ENCODE measurements at regions not wholly inside any gene's neighbourhood (a gene's known extent, or its start where the extent isn't known, plus 50 kb on each side); places are given as distances from the start of the nearest gene placed in this dataset.

DNA sequence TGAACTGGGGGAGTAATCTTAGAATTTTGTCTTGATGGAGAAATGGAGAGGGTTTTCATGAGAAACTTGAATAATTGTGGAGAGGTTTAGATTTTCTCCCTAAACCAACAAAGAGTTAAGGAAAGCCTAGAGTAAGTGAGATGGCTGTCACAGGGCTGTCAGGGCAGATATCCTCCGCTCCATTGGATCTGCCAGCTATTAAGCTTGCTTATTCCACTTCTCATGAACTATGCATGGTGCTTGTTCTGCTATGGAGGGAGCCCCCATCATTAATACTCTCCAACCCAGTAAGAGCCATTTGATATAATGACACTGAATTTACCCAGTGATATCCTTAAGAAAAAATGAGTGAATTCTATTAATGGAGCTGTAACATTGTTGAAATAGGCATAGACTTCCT lies 342.8 kb upstream of the MTNR1B start:
- no peak overlapping the region for H3K27ac ChIP-seq
- 0 out of 2 replicates have a peak, but pooled peaks cover 8% of the 10 kb centered on the region for H3F3A ChIP-seq (ENCODE audit: insufficient read depth)
- no peaks in the 10 kb centered on the region for H3K9me2 ChIP-seq (ENCODE audit: insufficient read depth)
- in situ Hi-C loops (cut with MboI): no loop called here
- no peak overlapping the region for H3K4me3 ChIP-seq
- no peaks in the 10 kb centered on the region for H4K20me1 ChIP-seq (ENCODE audit: insufficient read depth)
- no peaks in the 10 kb centered on the region for H3K79me2 ChIP-seq (ENCODE audit: insufficient read depth)
- no peaks in the 10 kb centered on the region for H3K9me3 ChIP-seq (ENCODE audit: low read depth)
- H3K36me3 ChIP-seq (ENCODE audit: low read depth): no peaks in the 10 kb centered on the region
- H3K4me1 ChIP-seq (ENCODE audit: insufficient read depth): peaks cover 15% of the 10 kb centered on the region
- H3K27me3 ChIP-seq (replicated peaks; ENCODE audit: insufficient read depth): no peaks in the 10 kb centered on the region
- no peak overlapping the region for H3K4me2 ChIP-seq (ENCODE audit: unreplicated experiment)
- no peak overlapping the region for H3K9ac ChIP-seq
- DNase-seq: no peak
- no peak for TF ChIP-seq EZH2phosphoT487 (IDR thresholded peaks at IDR 0.05; ENCODE audit: insufficient read depth, low read depth)
- no peak for TF ChIP-seq EZH2 (IDR thresholded peaks at IDR 0.05; ENCODE audit: insufficient read depth, poor library complexity, severe bottlenecking)
- no peak overlapping the region for H2AFZ ChIP-seq
- WGBS, 2 experiments (ENCODE audit: low coverage in 1 of 2, low lambda C conversion rate in 2 of 2, missing lambda C conversion rate in 2 of 2): 29 to 35% methylated on average over 1 of the region's 1 CpG

DNA sequence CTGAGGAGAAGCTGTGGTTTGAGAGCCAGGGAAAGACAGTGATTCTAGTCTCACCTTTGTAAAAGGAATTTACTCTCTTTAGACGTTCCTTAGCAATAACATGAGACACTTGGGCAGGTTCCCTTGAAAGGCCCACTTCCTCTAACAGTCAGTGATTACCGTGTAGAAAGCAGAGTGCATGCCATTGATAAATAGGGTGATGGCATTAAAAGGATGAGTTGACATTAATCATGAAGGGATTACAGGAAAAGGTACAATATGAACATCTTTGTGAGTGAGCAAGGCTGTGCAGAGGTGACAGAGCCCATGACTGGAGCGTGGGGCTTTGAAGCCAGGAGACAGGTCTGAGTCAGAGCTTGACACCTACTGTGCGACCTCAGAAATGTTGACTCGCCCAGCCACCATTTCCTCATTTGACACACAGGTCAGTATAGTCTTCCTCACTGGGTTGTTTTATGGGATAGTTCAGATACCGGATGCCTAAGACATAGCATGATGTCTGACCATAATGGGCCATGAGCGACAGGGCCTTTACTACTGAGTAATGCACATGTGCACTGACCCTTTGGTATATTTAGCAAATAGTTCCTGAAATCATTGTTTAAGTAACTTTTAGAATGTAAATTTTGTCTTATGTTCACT lies 341.7 kb upstream of the MTNR1B start:
- H3K9ac ChIP-seq: no peak overlapping the region
- no peaks in the 10 kb centered on the region for H3K9me3 ChIP-seq (ENCODE audit: low read depth)
- no peaks in the 10 kb centered on the region for H3K79me2 ChIP-seq (ENCODE audit: insufficient read depth)
- no peak overlapping the region for H2AFZ ChIP-seq
- 15 to 17% methylated on average over 7 of the region's 7 CpGs for WGBS, 2 experiments (ENCODE audit: low coverage in 1 of 2, low lambda C conversion rate in 2 of 2, missing lambda C conversion rate in 2 of 2)
- H3K4me2 ChIP-seq (ENCODE audit: unreplicated experiment): no peak overlapping the region
- no peaks in the 10 kb centered on the region for H4K20me1 ChIP-seq (ENCODE audit: insufficient read depth)
- peak; percentile 18 for DNase-seq
- TF ChIP-seq EZH2 (IDR thresholded peaks at IDR 0.05; ENCODE audit: insufficient read depth, poor library complexity, severe bottlenecking) (no peak), EZH2phosphoT487 (IDR thresholded peaks at IDR 0.05; ENCODE audit: insufficient read depth, low read depth) (no peak)
- in situ Hi-C loops (cut with MboI): no loop called here
- 0 out of 2 replicates have a peak, but pooled peaks cover 8% of the 10 kb centered on the region for H3F3A ChIP-seq (ENCODE audit: insufficient read depth)
- peak overlapping the region; percentile 12; the same call in 1 of the 2 replicates for H3K27ac ChIP-seq
- peaks cover 15% of the 10 kb centered on the region for H3K4me1 ChIP-seq (ENCODE audit: insufficient read depth)
- no peaks in the 10 kb centered on the region for H3K27me3 ChIP-seq (replicated peaks; ENCODE audit: insufficient read depth)
- no peaks in the 10 kb centered on the region for H3K36me3 ChIP-seq (ENCODE audit: low read depth)
- no peak overlapping the region for H3K4me3 ChIP-seq
- no peaks in the 10 kb centered on the region for H3K9me2 ChIP-seq (ENCODE audit: insufficient read depth)

DNA sequence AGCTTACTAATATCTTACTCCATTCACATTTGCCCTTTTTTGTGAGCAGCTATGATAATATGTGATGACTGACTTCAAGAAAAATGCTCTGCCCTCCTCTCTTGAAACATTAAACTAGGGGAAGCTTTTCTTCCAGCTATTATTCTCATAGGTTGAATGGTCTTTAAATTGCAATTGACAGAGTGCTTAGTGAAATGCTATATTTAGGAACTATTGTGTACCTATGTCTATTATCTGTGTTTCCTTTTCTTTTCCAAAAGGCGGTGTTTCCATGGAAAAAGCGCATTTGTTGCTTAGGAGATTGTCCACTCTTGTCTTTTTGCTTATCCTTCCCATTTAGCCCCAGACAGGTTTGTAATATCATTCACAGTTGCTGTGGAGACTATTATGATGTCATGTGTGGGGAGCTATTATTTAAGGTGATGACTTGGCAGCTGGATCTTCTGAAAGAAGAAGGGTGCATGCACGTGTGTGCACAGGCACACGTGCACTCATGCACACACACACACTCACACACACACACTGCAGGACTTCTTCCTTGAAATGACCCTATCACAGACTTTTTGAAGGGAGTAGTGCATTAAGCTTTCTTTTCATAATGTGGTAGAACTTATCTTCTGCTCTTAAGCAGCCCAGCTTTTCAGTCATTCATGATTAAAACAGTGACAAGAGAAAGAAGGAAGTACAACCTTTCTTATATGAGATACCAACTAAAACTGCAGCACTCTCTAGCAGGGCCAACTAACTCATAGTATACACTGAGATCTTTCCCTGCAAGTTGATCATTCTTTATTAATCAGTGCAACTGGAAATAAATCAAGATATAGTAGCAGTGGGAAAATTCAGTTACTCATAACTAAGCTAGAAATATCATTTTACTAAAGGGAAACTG lies 340.8 kb upstream of the MTNR1B start:
- H3K4me2 ChIP-seq (ENCODE audit: unreplicated experiment): no peak overlapping the region
- H3K9me3 ChIP-seq (ENCODE audit: low read depth): no peaks in the 10 kb centered on the region
- no peak overlapping the region for H3K9ac ChIP-seq
- TF ChIP-seq EZH2 (IDR thresholded peaks at IDR 0.05; ENCODE audit: insufficient read depth, poor library complexity, severe bottlenecking) (no peak), EZH2phosphoT487 (IDR thresholded peaks at IDR 0.05; ENCODE audit: insufficient read depth, low read depth) (no peak)
- H3K9me2 ChIP-seq (ENCODE audit: insufficient read depth): no peaks in the 10 kb centered on the region
- H3F3A ChIP-seq (ENCODE audit: insufficient read depth): 0 out of 2 replicates have a peak, but pooled peaks cover 8% of the 10 kb centered on the region
- in situ Hi-C loops (cut with MboI): no loop called here
- H4K20me1 ChIP-seq (ENCODE audit: insufficient read depth): no peaks in the 10 kb centered on the region
- no peak overlapping the region for H2AFZ ChIP-seq
- DNase-seq: peak; percentile 50
- H3K27me3 ChIP-seq (replicated peaks; ENCODE audit: insufficient read depth): no peaks in the 10 kb centered on the region
- no peaks in the 10 kb centered on the region for H3K36me3 ChIP-seq (ENCODE audit: low read depth)
- no peak overlapping the region for H3K4me3 ChIP-seq
- no peaks in the 10 kb centered on the region for H3K79me2 ChIP-seq (ENCODE audit: insufficient read depth)
- H3K4me1 ChIP-seq (ENCODE audit: insufficient read depth): peaks cover 15% of the 10 kb centered on the region
- 8% methylated on average over 4 of the region's 4 CpGs for WGBS, 2 experiments (ENCODE audit: low coverage in 1 of 2, low lambda C conversion rate in 2 of 2, missing lambda C conversion rate in 2 of 2)
- peak overlapping the region; percentile 12; the same call in 1 of the 2 replicates for H3K27ac ChIP-seq

DNA sequence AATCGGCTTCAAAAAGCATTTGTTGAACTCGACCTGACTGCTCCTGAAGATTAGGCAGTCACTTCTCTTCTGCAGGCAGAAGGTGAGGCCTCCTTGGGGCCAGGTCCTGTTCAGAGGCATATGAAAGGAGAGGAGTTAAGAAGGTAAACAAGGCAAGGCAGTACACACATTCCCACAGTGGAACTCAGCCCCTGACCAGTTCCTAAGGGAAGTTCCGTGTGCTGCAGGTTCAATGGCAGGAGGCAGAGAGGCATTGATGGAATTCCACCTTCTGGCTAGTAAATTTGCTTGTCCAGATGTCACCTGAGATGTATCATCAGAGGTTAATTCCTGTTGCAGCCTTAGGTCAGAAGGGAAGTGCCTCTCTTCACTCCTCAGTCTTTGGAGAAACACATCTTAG lies 337.0 kb upstream of the MTNR1B start:
- H3K9ac ChIP-seq: no peak overlapping the region
- H3K4me1 ChIP-seq (ENCODE audit: insufficient read depth): peaks cover 15% of the 10 kb centered on the region
- no peaks in the 10 kb centered on the region for H3K9me3 ChIP-seq (ENCODE audit: low read depth)
- no peak for DNase-seq
- no peak overlapping the region for H3K27ac ChIP-seq
- no peaks in the 10 kb centered on the region for H3K36me3 ChIP-seq (ENCODE audit: low read depth)
- TF ChIP-seq EZH2 (IDR thresholded peaks at IDR 0.05; ENCODE audit: insufficient read depth, poor library complexity, severe bottlenecking) (no peak), EZH2phosphoT487 (IDR thresholded peaks at IDR 0.05; ENCODE audit: insufficient read depth, low read depth) (no peak)
- H3K27me3 ChIP-seq (replicated peaks; ENCODE audit: insufficient read depth): no peaks in the 10 kb centered on the region
- no peak overlapping the region for H3K4me2 ChIP-seq (ENCODE audit: unreplicated experiment)
- H3K4me3 ChIP-seq: no peak overlapping the region
- 0 out of 2 replicates have a peak, but pooled peaks cover 8% of the 10 kb centered on the region for H3F3A ChIP-seq (ENCODE audit: insufficient read depth)
- in situ Hi-C loops (cut with MboI): no loop called here
- H3K79me2 ChIP-seq (ENCODE audit: insufficient read depth): no peaks in the 10 kb centered on the region
- no peaks in the 10 kb centered on the region for H4K20me1 ChIP-seq (ENCODE audit: insufficient read depth)
- 11 to 26% methylated on average over 3 of the region's 3 CpGs for WGBS, 2 experiments (ENCODE audit: low coverage in 1 of 2, low lambda C conversion rate in 2 of 2, missing lambda C conversion rate in 2 of 2)
- no peaks in the 10 kb centered on the region for H3K9me2 ChIP-seq (ENCODE audit: insufficient read depth)
- H2AFZ ChIP-seq: no peak overlapping the region

Data from GM23248 (cell line).